SK-N-SH treated with all-trans-retinoic acid at 6 μM for 48 hours (cell line): ENCODE measurements at regions not wholly inside any gene's neighbourhood (a gene's known extent, or its start where the extent isn't known, plus 50 kb on each side); places are given as distances from the start of the nearest gene placed in this dataset.

ENCODE experiments used
- ATAC-seq: fragments of 200-7000 bp; cut with Tn5 transposase; 3 replicates; pipeline ENCODE4 v1.9.1; 2020; ENCODE audit warnings: mild to moderate bottlenecking, moderate library complexity
- ARNTL ChIP-seq: fragments of 450-650 bp; formaldehyde crosslinking; IDR thresholded peaks from 2 replicates; pipeline ENCODE4 v1.5.0; 2020; ENCODE audit warnings: low read depth, mild to moderate bottlenecking, moderate library complexity, borderline replicate concordance
- BACH2 ChIP-seq: fragments of 250-450 bp; sonication (Bioruptor Pico); IDR thresholded peaks from 2 replicates; pipeline ENCODE4 v1.9.0; 2021; ENCODE audit warnings: mild to moderate bottlenecking, borderline replicate concordance
- CREB5 ChIP-seq: fragments of 250-450 bp; sonication (Bioruptor Pico); IDR thresholded peaks from 2 replicates; pipeline ENCODE4 v1.5.1; 2020; ENCODE audit warnings: low read depth, mild to moderate bottlenecking, moderate library complexity
- CSDC2 ChIP-seq: fragments of 250-450 bp; sonication (Bioruptor Pico); IDR thresholded peaks from 2 replicates; pipeline ENCODE4 v1.5.0; 2020; ENCODE audit warnings: mild to moderate bottlenecking, moderate library complexity
- CSRNP3 ChIP-seq: fragments of 250-450 bp; sonication (Bioruptor Pico); IDR thresholded peaks from 2 replicates; pipeline ENCODE4 v1.5.1; 2021; ENCODE audit warnings: mild to moderate bottlenecking, moderate library complexity
- ESRRG ChIP-seq: fragments of 250-450 bp; sonication (Bioruptor Pico); IDR thresholded peaks from 2 replicates; pipeline ENCODE4 v1.6.1; 2021; ENCODE audit warnings: mild to moderate bottlenecking
- GLIS3 ChIP-seq: fragments of 250-450 bp; sonication (Bioruptor Pico); IDR thresholded peaks from 2 replicates; pipeline ENCODE4 v1.5.0; 2020; ENCODE audit warnings: mild to moderate bottlenecking, moderate library complexity
- ISL1 ChIP-seq: fragments of 250-450 bp; sonication (Bioruptor Pico); IDR thresholded peaks from 2 replicates; pipeline ENCODE4 v2.1.2; 2022; ENCODE audit warnings: mild to moderate bottlenecking, moderate library complexity
- OSR1 ChIP-seq: fragments of 250-450 bp; sonication (Bioruptor Pico); IDR thresholded peaks from 2 replicates; pipeline ENCODE4 v1.8.0; 2022; ENCODE audit warnings: moderate library complexity, mild to moderate bottlenecking, inconsistent platforms
- PATZ1 ChIP-seq: fragments of 250-450 bp; sonication (Bioruptor Pico); IDR thresholded peaks from 2 replicates; pipeline ENCODE4 v1.8.0; 2020; ENCODE audit warnings: mild to moderate bottlenecking, moderate library complexity, borderline replicate concordance
- POU6F1 ChIP-seq: fragments of 250-450 bp; sonication (Bioruptor Pico); IDR thresholded peaks from 2 replicates; pipeline ENCODE4 v1.8.0; 2021; ENCODE audit warnings: low read depth, mild to moderate bottlenecking, moderate library complexity, borderline replicate concordance
- PPARA ChIP-seq: fragments of 250-450 bp; sonication (Bioruptor Pico); IDR thresholded peaks from 2 replicates; pipeline ENCODE4 v1.5.0; 2020; ENCODE audit warnings: mild to moderate bottlenecking, borderline replicate concordance
- RARB ChIP-seq: fragments of 250-450 bp; sonication (Bioruptor Pico); IDR thresholded peaks from 2 replicates; pipeline ENCODE4 v1.8.0; 2021; ENCODE audit warnings: mild to moderate bottlenecking, moderate library complexity
- SNAI2 ChIP-seq: fragments of 250-450 bp; sonication (Bioruptor Pico); IDR thresholded peaks from 2 replicates; pipeline ENCODE4 v1.5.0; 2020; ENCODE audit warnings: mild to moderate bottlenecking, moderate library complexity
- TCF4 ChIP-seq: fragments of 250-450 bp; sonication (Bioruptor Pico); IDR thresholded peaks from 2 replicates; pipeline ENCODE4 v1.8.0; 2021; ENCODE audit warnings: mild to moderate bottlenecking, moderate library complexity, borderline replicate concordance
- TOX ChIP-seq: fragments of 250-450 bp; sonication (Bioruptor Pico); IDR thresholded peaks from 2 replicates; pipeline ENCODE4 v1.8.0; 2021; ENCODE audit warnings: mild to moderate bottlenecking, moderate library complexity, borderline replicate concordance
- TSHZ2 ChIP-seq: fragments of 250-450 bp; sonication (Bioruptor Pico); IDR thresholded peaks from 2 replicates; pipeline ENCODE4 v1.5.0; 2020; ENCODE audit warnings: mild to moderate bottlenecking, moderate library complexity
- ZC3H10 ChIP-seq: fragments of 250-450 bp; sonication (Bioruptor Pico); IDR thresholded peaks from 2 replicates; pipeline ENCODE4 v1.5.1; 2021; ENCODE audit warnings: mild to moderate bottlenecking, moderate library complexity
- ZFP3 ChIP-seq: fragments of 250-450 bp; sonication (Bioruptor Pico); IDR thresholded peaks from 2 replicates; pipeline ENCODE4 v1.5.0; 2020; ENCODE audit warnings: mild to moderate bottlenecking, moderate library complexity
- ZFP30 ChIP-seq: fragments of 450-650 bp; formaldehyde crosslinking; IDR thresholded peaks from 2 replicates; pipeline ENCODE4 v1.5.0; 2022; ENCODE audit warnings: mild to moderate bottlenecking, moderate library complexity
- ZNF565 ChIP-seq: fragments of 450-650 bp; formaldehyde crosslinking; conservative IDR thresholded peaks from 2 replicates; pipeline ENCODE4 v1.5.0; 2020; ENCODE audit warnings: low read depth, mild to moderate bottlenecking, moderate library complexity
- ZNF70 ChIP-seq: fragments of 450-650 bp; formaldehyde crosslinking; IDR thresholded peaks from 2 replicates; pipeline ENCODE4 v1.5.0; 2020; ENCODE audit warnings: mild to moderate bottlenecking, moderate library complexity
- ZNF8 ChIP-seq: fragments of 450-650 bp; formaldehyde crosslinking; IDR thresholded peaks from 2 replicates; pipeline ENCODE4 v1.5.0; 2020; ENCODE audit warnings: mild to moderate bottlenecking, moderate library complexity

GRCh38 chr4:4697584-4697983 lies 155.7 kb upstream of the STX18 start (continued):
- TF ChIP-seq CSRNP3 (CRISPR knock-in tag) (no peak), POU6F1 (CRISPR knock-in tag) (no peak), OSR1 (no peak), ZFP3 (CRISPR knock-in tag) (no peak), CSDC2 (CRISPR knock-in tag) (no peak), SNAI2 (CRISPR knock-in tag) (no peak), ESRRG (CRISPR knock-in tag) (no peak), ZFP30 (CRISPR knock-in tag) (no peak), ISL1 (CRISPR knock-in tag) (no peak)

GRCh38 chr4:4696530-4696929 lies 154.7 kb upstream of the STX18 start:
- ATAC-seq = no peak
- no peak for TF ChIP-seq ZNF8 (CRISPR knock-in tag)
- TF ChIP-seq ZNF70 = no peak
- TF ChIP-seq GLIS3 (CRISPR knock-in tag) = no peak
- TF ChIP-seq BACH2 (CRISPR knock-in tag) = no peak
- TF ChIP-seq, all 23 proteins: peak for 0

GRCh38 chr4:4695497-4695896 lies 153.6 kb upstream of the STX18 start:
- ATAC-seq = no peak
- no peak for TF ChIP-seq PPARA
- TF ChIP-seq ZNF8 (CRISPR knock-in tag) = no peak
- no peak for TF ChIP-seq ZFP30 (CRISPR knock-in tag)
- TF ChIP-seq ZC3H10 (CRISPR knock-in tag) = no peak
- TF ChIP-seq ZFP3 (CRISPR knock-in tag) = no peak
- no peak for TF ChIP-seq CREB5 (CRISPR knock-in tag)
- TF ChIP-seq CSRNP3 (CRISPR knock-in tag) = no peak
- TF ChIP-seq TOX (CRISPR knock-in tag) = no peak
- TF ChIP-seq TCF4 (CRISPR knock-in tag) = no peak
- no peak for TF ChIP-seq ISL1 (CRISPR knock-in tag)
- no peak for TF ChIP-seq CSDC2 (CRISPR knock-in tag)

- no peak for ATAC-seq
- TF ChIP-seq RARB (CRISPR knock-in tag) (no peak), ZFP30 (CRISPR knock-in tag) (no peak), ZC3H10 (CRISPR knock-in tag) (no peak), ISL1 (CRISPR knock-in tag) (no peak), ESRRG (CRISPR knock-in tag) (no peak), OSR1 (no peak), GLIS3 (CRISPR knock-in tag) (no peak), ZFP3 (CRISPR knock-in tag) (no peak), ARNTL (CRISPR knock-in tag) (no peak), PATZ1 (no peak), BACH2 (CRISPR knock-in tag) (no peak), ZNF565 (CRISPR knock-in tag) (no peak), TOX (CRISPR knock-in tag) (no peak), ZNF8 (CRISPR knock-in tag) (no peak), PPARA (no peak), POU6F1 (CRISPR knock-in tag) (no peak), TSHZ2 (CRISPR knock-in tag) (no peak), TCF4 (CRISPR knock-in tag) (no peak)
Measured at GRCh38 chr4:4694827-4695226, 153.0 kb upstream of the STX18 start.
